ENCODE measurements at regions not wholly inside any gene's neighbourhood (a gene's known extent, or its start where the extent isn't known, plus 50 kb on each side); places are given as distances from the start of the nearest gene placed in this dataset.

DNA sequence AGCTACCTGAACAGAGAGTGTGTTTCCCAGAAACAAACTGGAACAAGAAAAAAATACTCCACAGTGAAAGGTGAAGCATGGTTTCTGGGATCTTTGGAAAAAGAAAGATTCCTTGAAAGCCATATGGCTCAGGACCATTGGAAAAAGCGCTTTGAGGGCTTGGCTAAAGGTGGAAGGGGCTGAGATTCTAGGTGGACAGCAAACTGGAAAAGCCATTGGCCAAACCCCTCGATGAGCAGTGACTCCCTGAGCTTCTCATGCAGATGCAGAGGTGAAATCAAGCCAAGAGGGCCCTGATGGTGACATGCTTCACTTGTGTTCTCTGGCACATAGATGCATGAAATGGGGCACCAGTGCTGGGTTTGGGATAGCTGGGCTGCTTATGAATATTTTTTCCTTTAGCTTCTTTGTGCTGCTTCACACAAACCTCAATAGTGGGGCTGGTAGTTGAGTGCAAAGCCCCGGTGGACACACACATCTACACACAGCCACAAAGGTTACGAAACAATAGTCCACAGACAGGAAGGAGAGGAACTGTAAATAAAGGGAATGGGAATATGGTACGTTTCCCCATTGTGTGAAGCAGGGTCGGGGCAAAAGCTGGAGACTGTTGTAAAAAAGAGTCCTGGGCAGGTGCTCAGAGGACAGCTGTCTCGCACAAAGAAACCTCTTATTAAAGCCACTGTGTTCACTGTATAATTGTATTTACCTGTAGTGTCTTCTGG is 117.8 kb downstream of the FOXA2 start:
- Histone ChIP-seq H3K79me2 (ENCODE audit: control insufficient read depth, low read length) (no peaks in the 10 kb centered on the region), H3K4me1 (ENCODE audit: control insufficient read depth, low read length) (no peaks in the 10 kb centered on the region), H3K36me3 (ENCODE audit: control insufficient read depth, low read length) (no peaks in the 10 kb centered on the region), H4K20me1 (ENCODE audit: control insufficient read depth, insufficient read depth, low read depth, low read length) (no peaks in the 10 kb centered on the region), H3K4me2 (ENCODE audit: low read length) (no peak overlapping the region), H3F3A (ENCODE audit: control insufficient read depth, insufficient read depth) (no peaks in the 10 kb centered on the region), H3K4me3 (ENCODE audit: low read length) (no peak overlapping the region), H3K9me3 (ENCODE audit: control insufficient read depth, insufficient read depth, low read length) (no peaks in the 10 kb centered on the region), H3K9me2 (replicated peaks; ENCODE audit: control insufficient read depth, low read length) (no peaks in the 10 kb centered on the region), H3K27me3 (ENCODE audit: control insufficient read depth, low read length) (no peaks in the 10 kb centered on the region), H3K27ac (ENCODE audit: low read depth, low read length) (no peak overlapping the region)
- TF ChIP-seq EZH2phosphoT487 (IDR thresholded peaks at IDR 0.05; ENCODE audit: borderline replicate concordance, low read length): no peak
- TF ChIP-seq, protein P1, sequence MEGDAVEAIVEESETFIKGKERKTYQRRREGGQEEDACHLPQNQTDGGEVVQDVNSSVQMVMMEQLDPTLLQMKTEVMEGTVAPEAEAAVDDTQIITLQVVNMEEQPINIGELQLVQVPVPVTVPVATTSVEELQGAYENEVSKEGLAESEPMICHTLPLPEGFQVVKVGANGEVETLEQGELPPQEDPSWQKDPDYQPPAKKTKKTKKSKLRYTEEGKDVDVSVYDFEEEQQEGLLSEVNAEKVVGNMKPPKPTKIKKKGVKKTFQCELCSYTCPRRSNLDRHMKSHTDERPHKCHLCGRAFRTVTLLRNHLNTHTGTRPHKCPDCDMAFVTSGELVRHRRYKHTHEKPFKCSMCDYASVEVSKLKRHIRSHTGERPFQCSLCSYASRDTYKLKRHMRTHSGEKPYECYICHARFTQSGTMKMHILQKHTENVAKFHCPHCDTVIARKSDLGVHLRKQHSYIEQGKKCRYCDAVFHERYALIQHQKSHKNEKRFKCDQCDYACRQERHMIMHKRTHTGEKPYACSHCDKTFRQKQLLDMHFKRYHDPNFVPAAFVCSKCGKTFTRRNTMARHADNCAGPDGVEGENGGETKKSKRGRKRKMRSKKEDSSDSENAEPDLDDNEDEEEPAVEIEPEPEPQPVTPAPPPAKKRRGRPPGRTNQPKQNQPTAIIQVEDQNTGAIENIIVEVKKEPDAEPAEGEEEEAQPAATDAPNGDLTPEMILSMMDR (IDR thresholded peaks at IDR 0.05; ENCODE audit: low read depth, low read length, poor library complexity, severe bottlenecking): no peak

DNA sequence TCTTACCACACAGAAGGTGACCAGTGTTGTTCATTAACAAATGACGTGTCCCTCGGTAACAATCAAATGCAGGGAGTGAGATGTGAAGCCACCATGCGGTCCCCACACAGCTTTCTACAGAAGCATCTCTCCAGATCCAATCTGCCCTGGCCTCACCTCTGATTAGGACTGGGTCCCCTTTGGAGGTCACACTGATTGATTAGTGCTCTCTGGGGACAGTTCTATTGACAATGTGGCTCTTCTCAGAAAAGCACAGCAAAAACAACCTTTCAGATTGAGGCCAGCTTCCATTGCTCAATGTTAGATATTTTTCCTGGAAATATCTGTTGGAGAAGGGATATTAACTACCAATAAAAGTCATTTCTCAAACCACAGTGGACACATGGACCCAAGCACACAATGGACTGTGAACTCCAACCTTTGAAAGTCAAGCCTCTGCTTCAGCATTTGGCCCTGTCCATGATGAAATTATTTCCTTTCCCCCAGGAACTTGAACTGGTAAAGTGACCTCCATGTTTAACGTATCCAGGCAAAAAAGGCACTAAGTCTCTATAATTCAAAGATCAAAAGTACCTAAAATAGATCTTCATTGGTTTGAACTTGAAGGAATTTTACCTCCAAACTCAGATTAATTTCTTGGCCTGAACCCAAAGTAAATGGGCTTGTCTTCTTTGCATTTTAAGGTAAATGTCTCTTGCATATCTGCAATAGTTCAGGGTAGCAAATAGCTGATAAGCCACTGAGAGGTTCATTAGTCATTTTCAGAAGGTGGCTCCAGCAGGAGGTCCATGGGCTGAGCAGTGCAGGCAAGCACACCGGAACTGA is 118.5 kb downstream of the FOXA2 start:
- H3K4me3 ChIP-seq (ENCODE audit: low read length): no peak overlapping the region
- H3K4me1 ChIP-seq (ENCODE audit: control insufficient read depth, low read length): no peaks in the 10 kb centered on the region
- H4K20me1 ChIP-seq (ENCODE audit: control insufficient read depth, insufficient read depth, low read depth, low read length): no peaks in the 10 kb centered on the region
- H3K27ac ChIP-seq (ENCODE audit: low read depth, low read length): no peak overlapping the region
- TF ChIP-seq, protein P1 (IDR thresholded peaks at IDR 0.05; ENCODE audit: low read depth, low read length, poor library complexity, severe bottlenecking): no peak
- no peak for TF ChIP-seq EZH2phosphoT487 (IDR thresholded peaks at IDR 0.05; ENCODE audit: borderline replicate concordance, low read length)
- H3K79me2 ChIP-seq (ENCODE audit: control insufficient read depth, low read length): no peaks in the 10 kb centered on the region
- no peaks in the 10 kb centered on the region for H3F3A ChIP-seq (ENCODE audit: control insufficient read depth, insufficient read depth)
- H3K27me3 ChIP-seq (ENCODE audit: control insufficient read depth, low read length): no peaks in the 10 kb centered on the region
- no peaks in the 10 kb centered on the region for H3K36me3 ChIP-seq (ENCODE audit: control insufficient read depth, low read length)
- H3K4me2 ChIP-seq (ENCODE audit: low read length): no peak overlapping the region
- H3K9me2 ChIP-seq (replicated peaks; ENCODE audit: control insufficient read depth, low read length): no peaks in the 10 kb centered on the region
- H3K9me3 ChIP-seq (ENCODE audit: control insufficient read depth, insufficient read depth, low read length): no peaks in the 10 kb centered on the region

DNA sequence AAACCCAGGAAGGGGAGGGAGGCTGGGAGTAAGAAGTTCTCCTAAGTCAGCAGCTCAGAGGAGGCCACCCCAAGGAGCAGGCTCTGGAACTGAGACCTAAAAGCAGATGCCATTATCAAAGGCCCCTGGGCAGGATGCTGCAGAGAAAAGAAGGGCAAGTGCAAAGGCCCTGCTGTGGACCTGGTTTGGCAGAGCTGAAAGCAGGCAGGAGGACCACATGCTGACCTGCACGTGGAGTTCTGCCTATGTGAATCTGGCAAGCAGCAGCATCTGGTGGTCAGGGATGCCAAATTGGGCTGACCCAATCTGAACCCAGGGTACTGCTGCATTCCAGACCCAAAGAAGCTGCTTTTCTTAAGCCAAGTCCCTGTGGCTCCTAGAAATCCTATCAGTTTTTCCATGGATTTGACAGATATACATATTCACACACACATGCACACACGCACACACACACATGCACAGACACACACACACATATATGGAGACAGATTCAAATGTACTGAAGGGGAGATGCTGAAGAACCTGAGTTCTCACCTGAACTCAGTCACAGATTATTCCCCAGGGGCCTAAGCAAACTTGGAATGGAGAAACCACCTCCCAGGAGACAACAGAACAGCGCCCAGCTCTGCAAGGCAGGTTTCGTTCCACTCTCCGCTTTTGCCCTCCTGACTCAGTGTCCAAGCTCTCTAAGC is 119.9 kb downstream of the FOXA2 start:
- no peaks in the 10 kb centered on the region for H3K36me3 ChIP-seq (ENCODE audit: control insufficient read depth, low read length)
- H3K9me2 ChIP-seq (replicated peaks; ENCODE audit: control insufficient read depth, low read length): no peaks in the 10 kb centered on the region
- H3K27ac ChIP-seq (ENCODE audit: low read depth, low read length): no peak overlapping the region
- H3K9me3 ChIP-seq (ENCODE audit: control insufficient read depth, insufficient read depth, low read length): no peaks in the 10 kb centered on the region
- no peaks in the 10 kb centered on the region for H3K27me3 ChIP-seq (ENCODE audit: control insufficient read depth, low read length)
- no peaks in the 10 kb centered on the region for H3K79me2 ChIP-seq (ENCODE audit: control insufficient read depth, low read length)
- H3F3A ChIP-seq (ENCODE audit: control insufficient read depth, insufficient read depth): no peaks in the 10 kb centered on the region
- no peaks in the 10 kb centered on the region for H4K20me1 ChIP-seq (ENCODE audit: control insufficient read depth, insufficient read depth, low read depth, low read length)
- TF ChIP-seq EZH2phosphoT487 (IDR thresholded peaks at IDR 0.05; ENCODE audit: borderline replicate concordance, low read length): no peak
- TF ChIP-seq, protein P1 (IDR thresholded peaks at IDR 0.05; ENCODE audit: low read depth, low read length, poor library complexity, severe bottlenecking): no peak
- H3K4me1 ChIP-seq (ENCODE audit: control insufficient read depth, low read length): no peaks in the 10 kb centered on the region
- no peak overlapping the region for H3K4me2 ChIP-seq (ENCODE audit: low read length)
- H3K4me3 ChIP-seq (ENCODE audit: low read length): no peak overlapping the region

All from DOHH2 (cell line).